Activated T-cell treated with anti-CD3 and anti-CD28 coated beads for 48 hours (primary cell): ENCODE measurements at regions not wholly inside any gene's neighbourhood (a gene's known extent, or its start where the extent isn't known, plus 50 kb on each side); places are given as distances from the start of the nearest gene placed in this dataset.

Experiments
- DNase-seq: peaks from one replicate; pipeline ENCODE4 v3.0.0-alpha.2; 2020; ENCODE audit warnings: low read depth

DNA sequence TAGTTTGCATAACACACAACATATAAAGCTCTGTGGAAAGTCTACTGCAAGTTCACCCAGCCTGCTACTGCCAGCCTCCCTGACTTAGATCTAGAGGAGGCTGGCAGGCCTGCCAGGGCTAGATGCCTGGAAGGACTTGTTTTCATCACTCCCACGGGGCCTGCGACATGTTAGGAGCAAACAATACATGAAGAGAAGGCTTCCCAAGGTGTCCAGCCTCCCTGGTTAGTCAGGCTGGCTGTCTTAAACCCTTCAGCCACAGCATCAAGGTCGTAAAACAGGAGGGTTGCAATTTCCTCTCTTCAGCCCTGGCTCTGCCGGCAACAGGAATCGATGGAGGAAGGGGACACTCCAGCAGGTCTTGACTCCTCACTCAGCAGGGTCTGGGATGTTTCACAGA, 104.5 kb downstream of the NGF start:
- DNase-seq: no peak

- DNase-seq: no peak
Observed at GRCh38 chr1:115230281-115230680, 107.8 kb downstream of the NGF start.

GRCh38 chr1:115229016-115229415, 109.0 kb downstream of the NGF start:
- no peak for DNase-seq

DNA sequence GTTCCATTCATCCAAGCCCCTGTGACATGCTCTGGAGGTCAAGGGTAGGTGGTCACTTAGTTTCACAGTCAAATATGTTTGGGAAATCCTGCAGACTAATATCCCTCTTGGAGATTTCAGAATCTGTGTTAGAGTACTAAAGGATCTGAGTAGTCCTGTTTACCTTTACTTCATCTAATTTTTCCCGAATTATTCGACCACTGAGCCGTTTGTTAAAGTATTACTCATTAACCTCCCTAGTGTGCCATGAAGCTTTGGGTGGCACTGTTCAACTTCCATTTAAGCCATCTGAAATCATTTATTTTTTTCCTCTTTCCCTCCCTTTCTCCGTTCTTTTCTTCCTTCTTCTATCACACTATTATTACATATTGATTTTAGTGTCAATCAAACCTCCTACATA, 109.9 kb downstream of the NGF start:
- no peak for DNase-seq

- DNase-seq: no peak
Observed at GRCh38 chr1:115227346-115228082, 110.5 kb downstream of the NGF start.

GRCh38 chr1:115225993-115226685, 111.9 kb downstream of the NGF start:
- DNase-seq: no peak

DNA sequence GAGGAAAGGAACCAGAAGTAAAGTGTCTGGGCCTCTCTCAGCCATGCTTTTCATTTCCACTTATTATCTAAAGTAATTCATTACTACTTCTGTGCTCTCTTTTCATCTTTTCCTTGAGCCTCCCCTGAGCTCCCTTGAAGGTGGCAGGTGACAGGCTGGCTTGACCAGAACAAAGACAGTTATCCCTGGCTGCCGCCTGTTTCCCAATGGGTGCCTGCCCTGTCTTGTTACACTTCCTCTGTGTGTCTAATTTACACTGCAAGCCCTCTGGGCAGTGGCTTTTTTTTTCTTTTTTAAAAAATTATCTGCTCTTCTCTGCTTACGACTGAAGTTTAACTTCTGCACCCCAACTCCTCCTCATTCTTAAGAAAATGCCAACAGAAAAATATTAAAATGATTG, 113.4 kb downstream of the NGF start:
- DNase-seq: no peak

DNA sequence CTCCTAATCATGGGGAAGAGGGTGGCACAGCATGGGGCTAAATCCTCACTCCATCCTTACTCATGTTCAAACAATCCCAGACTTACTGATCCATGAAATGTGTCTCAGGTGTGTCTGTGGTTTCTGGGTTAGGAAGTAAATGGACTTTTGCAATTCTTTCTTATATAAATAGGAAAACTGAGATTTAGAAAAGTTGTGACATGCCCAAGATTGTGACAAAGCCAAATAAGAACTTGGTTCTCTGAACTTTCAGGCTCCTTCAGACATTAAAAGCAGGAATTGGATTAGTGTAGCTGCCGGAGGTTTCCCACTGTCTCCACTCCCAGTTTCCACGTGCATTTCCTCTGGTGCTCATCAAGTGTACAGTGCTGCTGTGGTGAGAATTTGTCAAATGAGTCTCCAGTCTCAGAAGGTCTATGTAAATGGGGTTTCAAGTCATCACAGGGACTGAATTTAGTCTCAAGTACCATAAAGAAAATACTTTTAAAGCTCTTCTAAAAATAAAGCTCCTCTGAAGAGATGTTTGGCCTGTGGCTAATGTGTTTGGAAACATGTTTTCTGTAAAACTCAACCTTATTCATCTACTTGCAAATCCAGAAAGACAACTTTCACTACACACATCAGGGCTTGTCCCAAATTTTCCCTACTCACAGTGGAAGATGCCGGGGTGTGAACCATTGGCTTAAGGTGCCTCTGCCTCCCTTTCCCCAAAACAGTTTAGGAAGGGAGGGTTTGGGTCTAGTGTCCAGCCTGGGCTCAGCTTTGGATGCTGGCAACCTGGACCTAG, 115.2 kb downstream of the NGF start:
- DNase-seq: no peak

DNA sequence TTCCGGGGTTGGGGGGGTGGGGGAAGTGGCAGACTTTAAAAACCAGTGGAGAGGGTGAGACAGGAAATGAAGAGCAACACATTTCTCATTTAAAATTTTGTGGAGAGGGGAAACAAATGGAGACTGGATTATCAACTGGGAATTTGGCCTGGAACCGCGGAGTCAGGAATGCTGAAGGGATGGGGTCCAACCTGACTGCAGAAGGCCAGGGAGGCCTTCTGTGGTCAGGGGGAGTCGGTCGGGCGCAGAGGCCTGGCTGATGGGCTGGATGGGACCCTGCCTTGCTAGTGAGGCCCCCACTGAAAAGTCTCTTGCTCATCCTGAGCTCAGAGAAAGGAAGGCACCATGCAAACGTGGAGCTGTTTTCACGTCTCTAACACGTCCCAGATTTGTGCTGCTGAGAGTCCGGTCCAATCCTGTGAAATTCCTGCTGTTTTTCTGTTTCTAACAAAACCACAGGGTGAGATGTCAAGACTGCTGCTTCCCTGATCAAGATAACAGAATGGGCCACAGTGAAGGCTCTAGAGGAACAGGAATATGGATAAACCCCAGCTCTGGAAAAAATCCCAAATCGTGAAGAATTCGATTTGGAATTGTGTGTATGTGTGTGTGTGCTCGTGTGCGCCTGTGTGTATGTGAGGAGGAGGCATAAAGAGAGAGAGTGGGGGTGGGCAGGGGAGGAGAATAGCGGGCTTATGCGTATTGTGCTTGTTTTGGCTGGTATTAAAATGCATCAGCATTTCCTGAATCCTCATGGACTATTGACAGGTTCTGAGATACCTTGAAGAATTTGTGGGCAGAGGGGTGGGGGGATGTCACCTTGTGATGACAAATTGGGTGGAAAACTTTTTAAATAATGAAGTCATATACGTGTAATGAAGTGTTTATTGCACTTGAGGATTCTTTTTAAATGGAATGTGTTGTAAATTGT, 117.4 kb downstream of the NGF start:
- no peak for DNase-seq

- no peak for DNase-seq
Observed at GRCh38 chr1:115219927-115220326, 118.1 kb downstream of the NGF start.

- DNase-seq: no peak
Observed at GRCh38 chr1:115218699-115219098, 119.3 kb downstream of the NGF start.

DNA sequence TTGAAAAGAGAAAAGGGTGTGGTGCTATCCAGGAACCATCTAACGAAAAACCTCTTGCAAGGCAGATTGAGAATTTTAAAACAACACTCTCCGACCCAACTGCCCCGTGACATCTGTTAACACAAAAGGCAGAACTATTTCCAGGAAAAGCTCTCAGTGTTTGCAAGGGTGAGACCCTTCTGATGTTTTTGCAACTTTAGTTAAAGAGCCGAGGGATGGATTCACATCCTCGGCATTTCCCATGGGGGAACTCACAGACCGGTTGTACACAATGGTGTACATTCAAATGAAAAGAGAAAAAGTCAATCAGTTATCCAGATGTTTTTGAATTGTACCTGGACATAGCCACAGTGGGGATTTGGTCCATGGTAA, 120.0 kb downstream of the NGF start:
- no peak for DNase-seq

GRCh38 chr1:115217150-115218033, 120.7 kb downstream of the NGF start:
- DNase-seq: no peak

GRCh38 chr1:115215703-115216521, 122.1 kb downstream of the NGF start:
- DNase-seq: no peak

DNA sequence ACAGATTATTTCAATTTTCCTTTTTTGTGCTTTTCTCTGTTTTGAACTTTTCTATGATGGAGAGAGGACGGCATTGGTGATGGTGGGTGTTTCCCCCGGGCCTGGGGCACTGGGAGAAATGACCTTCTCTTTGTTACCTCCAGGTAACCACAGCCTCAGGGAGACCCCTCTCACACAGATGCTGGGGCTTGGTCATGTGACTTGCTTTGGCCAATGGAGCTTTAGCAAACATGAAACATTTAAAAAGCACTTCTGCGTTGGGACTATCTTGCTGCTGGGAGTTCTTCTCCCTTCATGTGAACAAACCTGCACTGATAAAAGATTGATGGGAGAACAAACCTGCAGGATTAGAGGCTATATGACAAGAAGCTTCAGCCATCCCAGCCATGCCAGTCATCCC, 122.9 kb downstream of the NGF start:
- no peak for DNase-seq

DNA sequence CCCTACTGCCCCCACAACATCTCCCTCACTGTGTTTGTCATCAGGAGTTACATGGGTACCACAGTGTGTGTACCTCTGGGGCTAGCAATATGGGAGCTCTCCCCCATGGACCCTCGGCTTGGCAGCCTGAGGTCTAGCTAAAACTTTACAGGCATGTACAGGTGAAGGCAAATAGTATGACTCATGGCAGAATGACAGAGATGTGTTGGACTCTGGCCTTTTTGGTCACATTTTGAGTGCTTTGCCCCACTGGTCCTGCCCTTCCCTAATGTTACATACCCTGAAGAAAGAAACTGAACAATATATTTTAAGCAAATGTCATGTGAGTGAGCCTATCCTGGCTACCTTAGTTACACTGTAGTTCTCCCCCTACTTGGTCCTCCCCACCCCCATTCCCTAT, 124.0 kb downstream of the NGF start:
- DNase-seq: no peak

DNA sequence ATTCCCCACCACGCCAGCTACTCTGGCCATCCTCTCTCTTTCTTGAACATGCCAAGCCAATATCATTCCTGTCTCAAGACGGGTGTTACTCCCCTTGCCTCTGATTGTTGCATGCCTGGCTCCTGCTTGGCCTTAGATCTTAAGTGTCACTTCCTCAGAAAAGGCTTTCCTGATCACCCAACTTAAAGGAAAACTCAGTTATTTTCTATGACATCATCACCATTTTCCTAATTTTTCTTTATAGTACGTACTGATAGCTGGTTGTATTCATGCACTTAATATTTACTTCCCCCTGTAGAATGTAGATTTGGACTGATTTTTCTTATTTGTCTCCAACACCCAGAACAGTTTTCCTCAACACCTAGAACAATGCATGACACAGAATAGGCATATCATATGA, 123.8 kb upstream of the TSPAN2 start:
- DNase-seq: no peak

GRCh38 chr1:115211071-115211745, 121.9 kb upstream of the TSPAN2 start:
- DNase-seq: no peak

DNA sequence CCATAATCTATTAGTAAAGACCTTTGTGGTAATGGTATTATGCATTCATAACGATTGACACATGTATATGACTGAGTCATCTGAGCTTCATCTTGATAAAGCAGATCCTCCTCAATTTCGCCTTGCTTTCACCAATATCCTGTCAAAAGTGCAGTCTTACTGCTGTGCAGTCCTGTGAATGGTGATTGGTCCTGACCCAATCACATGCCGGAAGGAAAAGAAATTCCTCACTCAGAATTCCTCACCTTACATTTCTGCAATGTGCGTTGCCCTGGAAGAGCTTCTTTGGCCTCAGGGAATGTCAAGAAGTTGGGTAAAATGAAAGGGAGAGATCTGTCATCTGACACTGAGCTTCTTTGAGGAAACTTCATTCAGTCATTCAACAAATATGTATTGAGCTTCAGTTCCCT, 121.0 kb upstream of the TSPAN2 start:
- no peak for DNase-seq

DNA sequence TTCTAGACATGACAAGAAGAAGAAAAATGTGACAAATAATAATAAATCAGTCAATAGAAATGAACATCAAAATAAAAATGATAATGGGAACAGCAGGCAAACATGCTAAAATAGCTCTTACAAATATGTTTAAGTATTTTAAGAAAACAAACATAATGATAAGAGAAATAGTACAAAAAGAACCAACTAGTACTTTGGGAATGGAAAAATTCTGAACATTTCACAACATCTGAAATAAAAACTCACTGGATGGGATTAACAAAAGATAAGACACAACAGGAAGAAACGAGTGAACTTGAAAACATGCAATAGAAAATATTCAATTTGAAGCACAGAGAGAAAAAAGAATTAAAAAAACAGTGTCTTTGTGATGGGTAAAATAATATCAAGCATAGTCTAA, 115.2 kb upstream of the TSPAN2 start:
- DNase-seq: no peak
